ENCODE measurements at regions not wholly inside any gene's neighbourhood (a gene's known extent, or its start where the extent isn't known, plus 50 kb on each side); places are given as distances from the start of the nearest gene placed in this dataset.

DNA sequence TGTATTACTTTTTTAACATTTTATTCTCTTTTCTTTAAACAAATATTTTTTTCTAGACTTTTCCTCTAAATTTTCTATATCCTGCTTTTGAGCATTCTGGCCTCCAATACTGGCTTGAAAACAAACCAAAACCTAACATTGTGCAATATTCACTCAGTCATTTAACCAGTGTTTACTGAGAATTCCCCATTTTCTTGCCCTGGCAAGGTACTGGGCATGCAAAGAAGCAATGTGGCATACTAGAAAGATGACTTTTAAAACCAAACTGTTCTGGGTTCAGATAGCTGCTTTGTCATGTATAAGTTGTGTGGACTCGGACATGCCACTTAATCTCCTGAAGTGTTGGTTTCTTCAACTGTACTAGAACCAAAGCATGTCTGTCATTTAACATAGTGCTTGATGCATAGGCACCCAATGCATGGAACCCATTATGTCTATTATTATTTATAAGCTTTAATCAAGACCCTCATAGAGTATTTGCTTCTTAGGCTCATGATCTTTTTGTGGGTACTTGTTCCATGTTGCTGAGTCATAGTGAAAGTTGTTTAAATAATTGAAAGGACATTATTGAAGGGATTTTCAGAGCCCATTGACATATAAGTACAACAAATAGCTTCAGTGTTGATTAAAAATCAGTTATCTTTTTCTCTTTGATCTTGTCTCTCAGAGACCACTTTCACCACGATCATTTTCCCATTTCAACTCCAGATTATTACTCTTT, 185.4 kb upstream of the OSR1 start:
- no peak overlapping the region for H3K27ac ChIP-seq
- no peak for TF ChIP-seq CTCF (conservative IDR thresholded peaks at IDR 0.05)

DNA sequence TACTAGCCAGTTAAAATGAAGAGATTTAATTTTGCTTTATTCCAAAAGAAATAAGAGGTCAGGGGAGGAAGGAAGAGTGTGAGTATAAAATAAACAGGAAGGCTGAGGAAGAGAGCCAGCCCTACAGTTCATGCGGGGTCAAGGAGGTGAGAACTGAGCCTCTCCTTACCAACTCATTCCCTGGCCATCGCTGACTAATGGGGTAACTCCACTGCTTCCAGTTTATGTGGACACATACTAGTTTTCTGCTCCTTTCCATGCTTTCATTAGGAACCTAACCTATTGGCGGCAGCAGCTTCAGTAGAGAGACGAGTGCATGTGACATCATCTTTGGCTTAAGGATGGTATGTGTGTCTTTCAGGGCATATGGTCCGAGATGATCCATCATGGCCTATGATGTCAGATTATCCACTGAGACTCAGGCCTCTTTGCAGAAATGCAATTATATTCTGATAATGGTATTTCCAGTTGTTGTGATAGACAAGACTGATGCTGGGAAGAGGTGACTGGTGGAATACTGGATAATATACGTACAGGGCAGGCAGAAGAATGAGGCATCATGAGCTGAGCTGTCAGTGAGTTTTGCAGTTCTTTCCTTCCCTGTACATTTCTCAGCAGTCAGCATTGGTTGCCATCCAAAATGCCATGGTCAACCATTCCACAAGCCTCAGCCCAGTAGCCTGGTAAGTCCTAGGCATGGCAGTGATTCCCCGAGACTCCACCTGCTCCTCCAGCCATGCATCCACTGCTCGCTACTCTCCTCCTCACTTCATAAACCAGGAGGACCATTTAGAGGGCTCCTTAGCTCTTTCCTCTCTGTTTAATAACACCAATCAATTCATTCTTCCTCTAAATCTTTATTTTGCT, 184.6 kb upstream of the OSR1 start:
- no peak overlapping the region for H3K27ac ChIP-seq
- TF ChIP-seq CTCF (conservative IDR thresholded peaks at IDR 0.05) = no peak

GRCh38 chr2:19541884-19542283, 183.5 kb upstream of the OSR1 start:
- TF ChIP-seq CTCF (conservative IDR thresholded peaks at IDR 0.05) = 0 out of 2 replicates have a peak, but pooled peaks have one; percentile 6
- no peak overlapping the region for H3K27ac ChIP-seq

DNA sequence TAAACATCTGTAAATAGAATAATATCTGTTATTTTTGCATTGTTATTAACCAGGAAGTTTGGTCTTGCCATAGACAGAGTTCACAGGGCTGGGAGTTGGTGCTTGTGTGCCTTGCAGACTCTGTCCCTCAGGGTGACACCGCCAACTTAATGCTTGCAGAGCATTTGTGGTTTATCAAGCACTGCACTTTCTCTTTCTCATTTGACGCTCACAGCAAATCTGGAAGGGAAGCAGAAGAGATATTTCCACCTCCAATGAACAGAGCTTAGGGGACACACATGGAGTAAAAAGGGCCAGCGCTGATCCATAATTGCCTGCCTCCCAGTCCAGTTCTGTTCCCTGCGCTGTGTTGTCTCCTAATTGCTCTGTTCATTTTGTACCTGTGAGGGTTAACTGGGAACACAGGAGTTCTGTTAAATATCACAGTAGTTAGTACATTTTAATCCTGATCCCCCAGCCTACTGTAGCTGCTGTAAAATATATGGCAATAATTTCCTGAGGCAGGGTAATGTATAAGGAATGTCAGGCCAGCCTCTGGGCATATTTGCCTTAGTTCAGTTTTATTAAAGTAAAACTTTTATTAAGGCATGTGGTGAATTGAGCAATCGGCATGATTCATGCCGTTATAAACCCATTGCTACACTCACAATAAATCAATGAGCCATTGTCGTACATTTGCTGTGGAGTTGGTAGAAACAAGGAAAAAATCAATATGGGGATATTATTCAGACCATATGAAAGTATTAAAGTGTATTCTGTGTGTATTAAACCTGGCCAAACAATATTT, 182.5 kb upstream of the OSR1 start:
- no peak overlapping the region for H3K27ac ChIP-seq
- no peak for TF ChIP-seq CTCF (conservative IDR thresholded peaks at IDR 0.05)

DNA sequence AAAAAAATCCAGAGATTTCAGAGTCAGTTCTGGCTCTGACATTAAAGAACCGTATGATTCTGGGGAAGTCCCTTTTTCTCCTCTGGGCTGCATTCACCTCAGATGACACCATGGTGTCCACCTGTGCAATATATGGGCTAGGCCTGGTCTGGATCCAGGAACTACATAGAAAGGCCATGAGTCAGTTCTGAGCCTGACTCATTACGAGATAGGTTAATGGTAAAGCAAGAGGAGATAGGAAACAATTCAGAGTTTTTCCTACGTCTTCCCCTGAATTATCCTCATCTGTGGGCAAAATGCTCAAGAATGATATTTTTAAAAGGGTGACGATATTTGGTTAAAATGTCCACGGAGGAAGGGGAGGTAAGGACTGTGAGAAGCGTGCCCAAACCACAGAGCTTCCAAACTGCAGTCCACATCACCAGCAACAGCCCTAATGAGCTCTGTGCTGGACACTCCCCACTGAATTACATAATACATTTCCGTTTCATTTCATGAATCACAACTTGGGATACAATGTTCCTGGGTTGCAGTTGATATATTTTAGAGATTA, 180.1 kb upstream of the OSR1 start:
- no peak overlapping the region for H3K27ac ChIP-seq
- no peak for TF ChIP-seq CTCF (conservative IDR thresholded peaks at IDR 0.05)

DNA sequence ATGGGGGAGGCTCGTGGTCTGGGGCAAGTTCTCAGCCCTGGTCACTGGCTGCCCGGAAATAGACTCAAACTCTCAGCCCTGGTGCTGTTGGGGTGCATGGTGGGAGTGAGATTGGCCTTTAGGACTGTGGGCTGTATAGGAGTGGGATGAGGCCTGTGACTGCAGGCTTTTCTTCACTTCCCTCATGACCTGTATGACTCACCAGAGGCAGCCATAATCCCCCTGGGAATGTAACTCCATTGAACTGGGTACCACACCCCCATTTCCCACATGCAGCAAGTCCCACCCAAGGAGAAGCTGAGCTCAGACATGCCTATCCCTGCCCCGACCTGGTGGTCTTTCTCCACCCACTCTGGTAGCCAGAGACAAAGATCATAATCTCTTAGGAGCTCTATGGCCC, 177.7 kb upstream of the OSR1 start:
- no peak overlapping the region for H3K27ac ChIP-seq
- no peak for TF ChIP-seq CTCF (conservative IDR thresholded peaks at IDR 0.05)
